ENCODE measurements at regions not wholly inside any gene's neighbourhood (a gene's known extent, or its start where the extent isn't known, plus 50 kb on each side); places are given as distances from the start of the nearest gene placed in this dataset.

DNA sequence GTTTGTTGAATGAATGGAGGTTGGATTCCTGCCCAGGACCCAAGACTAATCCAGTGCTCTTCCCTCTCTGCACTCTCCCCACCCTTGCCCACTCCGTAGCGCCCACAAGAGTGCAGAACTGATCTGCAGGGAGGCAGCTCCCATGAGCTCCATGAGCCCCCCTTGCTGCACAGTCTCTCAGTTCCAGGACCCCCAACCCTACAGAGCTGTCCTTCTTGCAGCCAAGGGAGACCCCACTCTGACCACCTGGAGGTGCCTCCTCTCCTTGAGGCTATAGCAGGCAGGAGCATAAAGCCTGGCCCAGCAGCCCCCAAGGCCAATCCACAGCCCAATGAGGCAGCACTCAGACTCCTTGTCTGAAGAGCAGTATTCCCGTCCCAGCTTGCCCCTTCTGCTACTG lies 209.2 kb upstream of the ZC3H12A start:
- TF ChIP-seq, protein P1, sequence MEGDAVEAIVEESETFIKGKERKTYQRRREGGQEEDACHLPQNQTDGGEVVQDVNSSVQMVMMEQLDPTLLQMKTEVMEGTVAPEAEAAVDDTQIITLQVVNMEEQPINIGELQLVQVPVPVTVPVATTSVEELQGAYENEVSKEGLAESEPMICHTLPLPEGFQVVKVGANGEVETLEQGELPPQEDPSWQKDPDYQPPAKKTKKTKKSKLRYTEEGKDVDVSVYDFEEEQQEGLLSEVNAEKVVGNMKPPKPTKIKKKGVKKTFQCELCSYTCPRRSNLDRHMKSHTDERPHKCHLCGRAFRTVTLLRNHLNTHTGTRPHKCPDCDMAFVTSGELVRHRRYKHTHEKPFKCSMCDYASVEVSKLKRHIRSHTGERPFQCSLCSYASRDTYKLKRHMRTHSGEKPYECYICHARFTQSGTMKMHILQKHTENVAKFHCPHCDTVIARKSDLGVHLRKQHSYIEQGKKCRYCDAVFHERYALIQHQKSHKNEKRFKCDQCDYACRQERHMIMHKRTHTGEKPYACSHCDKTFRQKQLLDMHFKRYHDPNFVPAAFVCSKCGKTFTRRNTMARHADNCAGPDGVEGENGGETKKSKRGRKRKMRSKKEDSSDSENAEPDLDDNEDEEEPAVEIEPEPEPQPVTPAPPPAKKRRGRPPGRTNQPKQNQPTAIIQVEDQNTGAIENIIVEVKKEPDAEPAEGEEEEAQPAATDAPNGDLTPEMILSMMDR (IDR thresholded peaks at IDR 0.05) = no peak
- TF ChIP-seq POLR2AphosphoS5 (IDR thresholded peaks at IDR 0.05; ENCODE audit: low read depth, low read length) = no peak
- TF ChIP-seq TCF7L2 (IDR thresholded peaks at IDR 0.05; ENCODE audit: low read depth, low read length) = no peak
